Activated naive CD8-positive, alpha-beta T cell (primary cell): ENCODE measurements at regions not wholly inside any gene's neighbourhood (a gene's known extent, or its start where the extent isn't known, plus 50 kb on each side); places are given as distances from the start of the nearest gene placed in this dataset.
"Not testable (repeated sequence)": the region's sequence is repeated elsewhere in the genome, so short reads cannot be mapped to it uniquely, and the experiment has no call there.

Source experiments
- H3K27ac Mint-ChIP-seq: one replicate; pipeline ENCODE4 v1.8.0; 2021; ENCODE audit warnings: mixed read lengths
- H3K27me3 Mint-ChIP-seq: one replicate; pipeline ENCODE4 v1.8.0; 2021; ENCODE audit warnings: mixed read lengths
- H3K36me3 Mint-ChIP-seq: one replicate; pipeline ENCODE4 v1.8.0; 2021; ENCODE audit warnings: mixed read lengths
- H3K4me1 Mint-ChIP-seq: one replicate; pipeline ENCODE4 v1.8.0; 2021; ENCODE audit warnings: low read depth, mixed read lengths
- H3K4me3 Mint-ChIP-seq: one replicate; pipeline ENCODE4 v1.8.0; 2021; ENCODE audit warnings: mild to moderate bottlenecking, mixed read lengths
- H3K9me3 Mint-ChIP-seq: one replicate; pipeline ENCODE4 v1.8.0; 2021; ENCODE audit warnings: low read depth, mixed read lengths

GRCh38 chr1:20410503-20410902, 75.5 kb downstream of the CAMK2N1 start:
- Mint-ChIP-seq H3K9me3 (no peaks in the 10 kb centered on the region), H3K36me3 (no peaks in the 10 kb centered on the region), H3K4me1 (no peaks in the 10 kb centered on the region), H3K27ac (no peak overlapping the region), H3K4me3 (no peak overlapping the region), H3K27me3 (peaks cover 6% of the 10 kb centered on the region)

DNA sequence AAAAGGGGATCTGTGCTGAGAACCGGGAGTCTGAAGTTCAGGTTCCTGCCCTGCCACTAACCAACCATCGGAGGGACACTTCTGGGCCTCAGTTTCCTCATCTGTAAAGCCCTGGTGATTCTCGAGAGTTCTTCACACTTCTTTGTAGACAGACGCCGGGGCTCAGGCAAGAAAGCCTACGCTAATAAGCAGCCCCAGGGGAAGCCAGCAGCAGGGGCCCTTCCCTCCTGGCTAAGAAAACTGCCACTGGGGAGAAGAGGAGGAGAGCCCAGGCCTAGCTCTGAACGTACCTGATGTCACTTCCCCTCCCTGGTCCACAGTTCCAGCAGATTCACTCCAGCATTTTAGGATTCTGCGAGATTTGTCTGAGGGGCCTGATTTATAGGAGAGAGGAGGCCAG, 76.0 kb downstream of the CAMK2N1 start:
- peaks cover 8% of the 10 kb centered on the region for H3K27me3 Mint-ChIP-seq
- H3K27ac Mint-ChIP-seq: no peak overlapping the region
- no peak overlapping the region for H3K4me3 Mint-ChIP-seq
- no peaks in the 10 kb centered on the region for H3K4me1 Mint-ChIP-seq
- H3K9me3 Mint-ChIP-seq: no peaks in the 10 kb centered on the region
- H3K36me3 Mint-ChIP-seq: no peaks in the 10 kb centered on the region

DNA sequence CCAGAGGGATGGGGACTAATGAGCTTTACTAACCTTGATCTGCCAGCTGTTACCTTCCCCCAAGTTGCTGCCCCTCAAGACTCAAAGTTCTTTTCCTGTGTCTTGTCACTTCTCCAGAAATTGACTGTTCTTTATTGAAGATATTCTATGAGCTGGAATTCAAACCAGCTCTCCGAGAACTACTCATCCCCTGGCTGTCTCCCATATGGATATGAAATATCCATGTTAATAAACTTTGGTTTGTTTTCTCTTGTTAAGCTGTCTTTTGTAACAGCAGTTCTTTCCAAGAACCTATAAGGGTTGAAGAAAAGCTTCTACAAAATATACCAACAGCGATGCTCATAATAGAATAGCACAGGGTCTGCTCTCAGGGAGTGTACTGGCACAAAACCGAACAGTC, 77.0 kb downstream of the CAMK2N1 start:
- H3K27ac Mint-ChIP-seq: no peak overlapping the region
- H3K4me3 Mint-ChIP-seq: no peak overlapping the region
- peaks cover 13% of the 10 kb centered on the region for H3K27me3 Mint-ChIP-seq
- no peaks in the 10 kb centered on the region for H3K9me3 Mint-ChIP-seq
- no peaks in the 10 kb centered on the region for H3K36me3 Mint-ChIP-seq
- no peaks in the 10 kb centered on the region for H3K4me1 Mint-ChIP-seq

DNA sequence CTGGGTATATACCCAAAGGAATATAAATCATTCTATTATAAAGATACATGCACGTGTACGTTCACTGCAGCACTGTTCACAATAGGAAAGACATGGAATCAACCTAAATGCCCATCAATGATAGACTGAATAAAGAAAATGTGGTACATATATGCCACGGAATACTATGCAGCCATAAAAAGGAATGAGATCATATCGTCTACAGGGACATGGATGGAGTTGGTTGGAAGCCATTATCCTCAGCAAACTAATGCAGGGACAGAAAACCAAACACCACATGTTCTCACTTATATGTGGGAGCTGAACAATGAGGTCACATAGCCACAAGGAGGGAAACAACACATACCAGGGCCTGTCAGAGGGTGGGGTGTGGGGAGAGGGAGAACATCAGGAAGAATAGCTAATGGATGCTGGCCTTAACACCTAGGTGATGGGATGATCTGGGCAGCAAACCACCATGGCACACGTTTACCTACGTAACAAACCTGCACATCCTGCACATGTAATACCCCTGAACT, 77.8 kb downstream of the CAMK2N1 start:
- peaks cover 13% of the 10 kb centered on the region for H3K27me3 Mint-ChIP-seq
- not testable (repeated sequence) for H3K27ac Mint-ChIP-seq, H3K36me3 Mint-ChIP-seq, H3K4me3 Mint-ChIP-seq, H3K4me1 Mint-ChIP-seq, H3K9me3 Mint-ChIP-seq

- peaks cover 22% of the 10 kb centered on the region for H3K27me3 Mint-ChIP-seq
Observed at GRCh38 chr1:20405893-20406604, 80.0 kb downstream of the CAMK2N1 start.

DNA sequence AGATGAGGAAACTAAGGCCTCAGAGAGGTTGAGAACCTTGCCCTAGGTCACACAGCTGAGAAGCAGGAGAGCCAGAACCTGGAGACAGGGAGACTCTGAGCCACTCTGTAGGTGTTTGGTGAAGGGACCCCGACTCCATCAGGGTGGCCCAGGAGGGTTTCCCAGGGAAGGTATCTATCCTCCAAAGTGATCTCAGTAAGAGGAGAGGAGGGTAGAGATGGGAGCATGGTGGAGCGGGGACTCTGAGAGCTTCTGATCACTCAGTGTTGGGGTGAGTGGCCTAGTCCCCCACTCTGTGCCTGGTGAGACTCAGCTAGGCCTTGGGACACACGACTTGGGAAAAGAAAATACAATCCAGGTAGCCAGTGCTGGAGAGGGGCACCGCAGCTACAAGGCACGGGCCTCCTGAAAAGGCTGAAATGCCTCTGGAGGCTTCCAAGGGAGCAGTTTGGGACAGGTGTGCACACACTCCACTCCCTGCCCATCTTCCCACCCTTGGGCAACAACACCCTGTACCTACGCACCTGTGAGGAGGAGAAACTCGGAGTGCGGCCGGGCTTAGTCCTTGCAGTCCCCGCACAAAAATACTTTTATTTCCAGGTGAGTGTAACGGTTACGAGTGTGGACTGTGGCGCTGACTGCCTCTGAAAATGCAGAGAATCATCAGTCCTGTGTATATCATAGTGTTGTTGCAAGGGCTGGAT, 80.8 kb downstream of the CAMK2N1 start:
- no peaks in the 10 kb centered on the region for H3K9me3 Mint-ChIP-seq
- H3K36me3 Mint-ChIP-seq: no peaks in the 10 kb centered on the region
- H3K27ac Mint-ChIP-seq: no peak overlapping the region
- H3K4me3 Mint-ChIP-seq: no peak overlapping the region
- H3K27me3 Mint-ChIP-seq: peaks cover 24% of the 10 kb centered on the region
- no peaks in the 10 kb centered on the region for H3K4me1 Mint-ChIP-seq

More at GRCh38 chr1:20405893-20406604, 80.0 kb downstream of the CAMK2N1 start:
- no peaks in the 10 kb centered on the region for H3K9me3 Mint-ChIP-seq
- no peak overlapping the region for H3K27ac Mint-ChIP-seq
- no peaks in the 10 kb centered on the region for H3K36me3 Mint-ChIP-seq
- H3K4me3 Mint-ChIP-seq: no peak overlapping the region
- H3K4me1 Mint-ChIP-seq: no peaks in the 10 kb centered on the region
